Fibroblast of the aortic adventitia (primary cell): ENCODE measurements at regions not wholly inside any gene's neighbourhood (a gene's known extent, or its start where the extent isn't known, plus 50 kb on each side); places are given as distances from the start of the nearest gene placed in this dataset.

Experiments
- DNase-seq: peaks from one replicate; pipeline ENCODE4 v3.0.0-alpha.2; 2010; ENCODE audit warnings: low read depth
- H3K4me3 ChIP-seq: 2 replicates; pipeline ENCODE4 v1.5.1; 2011; ENCODE audit warnings: low read depth, mild to moderate bottlenecking, control low read depth, low read length, moderate library complexity
- CTCF ChIP-seq: IDR thresholded peaks from 2 replicates; pipeline ENCODE4 v1.5.1; 2011; ENCODE audit warnings: mild to moderate bottlenecking, low read length, control low read depth, inconsistent platforms; ENCODE audit not compliant: insufficient read depth

- no peak for TF ChIP-seq CTCF
- DNase-seq: peak; percentile 76
- H3K4me3 ChIP-seq: no peak overlapping the region
Observed at GRCh38 chr11:122334546-122335339, 218.7 kb upstream of the BLID start.

DNA sequence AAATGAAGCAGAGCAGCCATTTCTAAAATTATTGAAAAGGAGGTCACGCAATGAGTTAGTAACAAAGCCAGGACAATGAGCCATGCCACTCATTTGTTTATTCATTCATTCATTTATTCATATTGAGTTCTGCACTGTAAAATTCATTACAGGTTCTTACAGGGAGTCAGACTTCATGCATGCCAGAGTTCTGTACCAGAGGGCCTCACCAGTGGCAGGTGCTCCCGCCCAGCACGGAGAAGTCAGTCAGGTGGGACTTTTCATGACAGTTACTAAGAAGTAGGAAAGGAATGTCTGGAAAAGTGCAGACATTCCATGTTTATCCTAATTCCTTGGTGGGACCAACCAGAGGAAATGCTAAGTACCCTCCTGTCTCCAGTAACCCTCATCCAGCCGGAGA is 217.5 kb upstream of the BLID start:
- H3K4me3 ChIP-seq: no peak overlapping the region
- no peak for TF ChIP-seq CTCF
- no peak for DNase-seq

DNA sequence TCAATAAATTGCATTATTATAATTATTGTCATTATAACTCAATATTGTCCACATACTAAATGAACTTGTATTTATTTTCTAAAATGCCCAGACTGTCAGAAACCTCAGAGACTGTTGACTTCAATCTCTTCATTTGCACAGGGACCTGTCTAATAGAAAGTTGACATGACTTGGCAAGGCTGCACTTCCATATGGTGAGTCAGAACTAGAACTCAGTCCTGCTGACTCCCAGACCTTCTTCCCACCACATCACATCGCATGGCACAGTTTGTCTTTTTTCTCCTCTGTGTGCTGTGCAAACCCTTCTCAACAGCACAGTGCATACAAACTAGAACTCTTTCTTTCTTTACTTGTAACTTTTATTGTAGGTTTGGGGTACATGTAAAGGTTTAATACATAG is 215.1 kb upstream of the BLID start:
- peak; percentile 38 for DNase-seq
- no peak overlapping the region for H3K4me3 ChIP-seq
- TF ChIP-seq CTCF: no peak

- no peak for TF ChIP-seq CTCF
- DNase-seq: no peak
- no peak overlapping the region for H3K4me3 ChIP-seq
Observed at GRCh38 chr11:122330279-122330965, 214.4 kb upstream of the BLID start.

DNA sequence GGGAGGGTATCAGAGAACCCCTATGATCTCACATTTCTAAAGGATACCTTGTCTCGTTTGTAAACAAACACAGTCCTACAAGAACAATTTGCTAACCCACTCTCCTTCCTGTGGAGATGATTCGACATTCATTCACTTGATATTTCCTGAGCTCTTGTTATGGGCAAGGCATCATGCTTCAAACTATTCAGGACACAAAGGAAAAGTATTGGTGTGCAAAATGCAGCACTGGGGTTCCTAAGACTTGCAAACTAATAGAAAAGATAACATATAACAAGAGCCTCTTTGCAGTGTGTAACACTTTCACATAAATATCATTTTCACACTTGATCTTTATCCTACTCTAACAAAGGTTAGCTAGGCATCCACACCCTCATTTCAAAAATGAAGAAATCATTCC is 211.5 kb upstream of the BLID start:
- TF ChIP-seq CTCF: no peak
- no peak for DNase-seq
- H3K4me3 ChIP-seq: no peak overlapping the region

DNA sequence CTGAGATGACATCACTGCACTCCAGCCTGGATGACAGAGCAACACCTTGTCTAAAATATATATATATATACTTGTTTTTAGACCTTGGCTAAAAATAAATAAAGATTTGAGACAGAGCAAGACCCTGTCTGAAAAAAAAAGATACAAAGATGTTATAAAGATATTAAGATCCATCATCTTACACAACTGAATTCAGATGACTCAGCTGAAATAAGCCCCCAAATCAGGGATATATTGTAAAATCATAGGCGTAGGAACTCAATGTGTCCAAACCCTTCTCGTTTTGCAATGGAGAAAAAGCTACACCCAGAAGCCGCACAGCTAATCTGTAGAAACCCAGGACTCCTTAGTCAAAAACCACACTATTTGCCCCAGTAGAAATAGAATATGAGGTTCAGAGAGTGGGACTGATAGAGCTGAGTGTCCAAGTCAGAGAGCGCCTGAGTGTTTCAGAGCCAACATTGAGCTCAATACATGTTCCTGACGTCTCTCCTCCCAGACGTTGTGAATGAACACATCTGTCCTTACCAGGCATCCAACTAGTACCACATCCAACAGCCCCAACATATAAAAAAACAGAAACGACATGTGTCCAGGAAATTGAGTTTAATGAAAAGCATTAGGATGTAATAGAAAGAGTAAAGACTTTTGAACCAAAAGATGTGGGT is 207.9 kb upstream of the BLID start:
- no peak for DNase-seq
- TF ChIP-seq CTCF: no peak
- H3K4me3 ChIP-seq: no peak overlapping the region
